Breast epithelium (tissue), 4 donors: ENCODE measurements at regions not wholly inside any gene's neighbourhood (a gene's known extent, or its start where the extent isn't known, plus 50 kb on each side); places are given as distances from the start of the nearest gene placed in this dataset.

Experiments
- DNase-seq, 2 donors: peaks; one replicate each; pipeline ENCODE4 v3.0.0-alpha.2; 2019; ENCODE audit warnings: low spot score in 2 of 2
- H3K27ac ChIP-seq, 2 donors: fragments of 200-600 bp; sonication (generic) in 1 of 2; one replicate each; pipeline ENCODE4 v1.5.1; 2016 to 2019; ENCODE audit warnings: mild to moderate bottlenecking in 1 of 2
- H3K27me3 ChIP-seq, 2 donors: fragments of 200-600 bp; sonication (generic) in 1 of 2; one replicate each; pipeline versions ENCODE4 v1.5.1 to v1.6.0; 2017 to 2019; ENCODE audit warnings: control low read depth in 1 of 2, mild to moderate bottlenecking in 1 of 2
- H3K36me3 ChIP-seq: fragments of 200-600 bp; one replicate; pipeline ENCODE4 v1.5.1; 2019
- H3K4me1 ChIP-seq, 2 donors: fragments of 200-600 bp; sonication (generic); one replicate each; pipeline ENCODE4 v1.5.1; 2016 to 2019; ENCODE audit warnings: control low read depth in 1 of 2
- H3K4me3 ChIP-seq, 3 donors: fragments of 200-600 bp; sonication (generic); 1 replicate in 2 of 3; 2 replicates in 1 of 3; pipeline ENCODE4 v1.5.1; 2016 to 2019; ENCODE audit warnings: mild to moderate bottlenecking in 3 of 3, moderate library complexity in 2 of 3
- H3K9me3 ChIP-seq, 2 donors: fragments of 200-600 bp; sonication (generic) in 1 of 2; one replicate each; pipeline ENCODE4 v1.5.1; 2016 to 2019; ENCODE audit warnings: control low read depth in 1 of 2
- CTCF ChIP-seq, 3 donors: fragments of 450-650 bp; IDR thresholded peaks; one replicate each; pipeline ENCODE4 v1.5.1; 2016 to 2017; ENCODE audit warnings: antibody characterized with exemption in 3 of 3, mild to moderate bottlenecking in 3 of 3, moderate library complexity in 3 of 3
- POLR2A ChIP-seq: fragments of 450-650 bp; IDR thresholded peaks from one replicate; pipeline ENCODE4 v1.6.1; 2016; ENCODE audit warnings: antibody characterized with exemption, mild to moderate bottlenecking, moderate library complexity
- POLR2AphosphoS5 ChIP-seq, 3 donors: sonication (generic); formaldehyde crosslinking; IDR thresholded peaks; one replicate each; pipeline ENCODE4 v1.6.1; 2017; ENCODE audit warnings: antibody characterized with exemption in 3 of 3
- intact Hi-C: fragments of 100-400 bp; cut with DNase I; formaldehyde crosslinking; loops from one replicate; pipeline ENCODE4 v1.15.1; 2023; ENCODE audit warnings: low total_unique reads

- H3K27me3 ChIP-seq = no peaks in the 10 kb centered on the region
- H3K4me1 ChIP-seq = no peaks in the 10 kb centered on the region
- no peak for DNase-seq
- no peaks in the 10 kb centered on the region for H3K9me3 ChIP-seq
- no peaks in the 10 kb centered on the region for H3K36me3 ChIP-seq
- intact Hi-C loops = no loop called here
- H3K27ac ChIP-seq = no peak overlapping the region
- no peak for TF ChIP-seq POLR2A
- TF ChIP-seq CTCF (IDR thresholded peaks at IDR 0.05) = no peak
- TF ChIP-seq POLR2AphosphoS5 (IDR thresholded peaks at IDR 0.05) = no peak
- H3K4me3 ChIP-seq = no peak overlapping the region
Measured at GRCh38 chr16:14375132-14375491, 254.9 kb downstream of the PARN start.

GRCh38 chr16:14374451-14375131, 255.5 kb downstream of the PARN start:
- Histone ChIP-seq H3K4me3 (no peak overlapping the region), H3K4me1 (no peaks in the 10 kb centered on the region), H3K36me3 (no peaks in the 10 kb centered on the region), H3K27ac (no peak overlapping the region), H3K27me3 (no peaks in the 10 kb centered on the region), H3K9me3 (no peaks in the 10 kb centered on the region)
- no peak for DNase-seq
- TF ChIP-seq POLR2AphosphoS5 (IDR thresholded peaks at IDR 0.05) = no peak
- no peak for TF ChIP-seq POLR2A
- no peak for TF ChIP-seq CTCF (IDR thresholded peaks at IDR 0.05)
- intact Hi-C loops = loop anchor here (5.0 kb wide), 1 partner anchor 1047 kb away; no protein-coding TSS in a partner anchor

GRCh38 chr16:14373896-14374295, 256.2 kb downstream of the PARN start:
- no peak for DNase-seq
- intact Hi-C loops = loop anchor here (5.0 kb wide), 1 partner anchor 1047 kb away; no protein-coding TSS in a partner anchor
- Histone ChIP-seq H3K27ac (no peak overlapping the region), H3K4me1 (no peaks in the 10 kb centered on the region), H3K36me3 (no peaks in the 10 kb centered on the region), H3K27me3 (no peaks in the 10 kb centered on the region), H3K4me3 (no peak overlapping the region), H3K9me3 (no peaks in the 10 kb centered on the region)
- TF ChIP-seq CTCF (IDR thresholded peaks at IDR 0.05) = no peak
- TF ChIP-seq POLR2AphosphoS5 (IDR thresholded peaks at IDR 0.05) = no peak
- no peak for TF ChIP-seq POLR2A

GRCh38 chr16:14373406-14373805, 256.7 kb downstream of the PARN start:
- Histone ChIP-seq H3K27ac (no peak overlapping the region), H3K27me3 (no peaks in the 10 kb centered on the region), H3K36me3 (no peaks in the 10 kb centered on the region), H3K4me1 (no peaks in the 10 kb centered on the region), H3K4me3 (no peak overlapping the region), H3K9me3 (no peaks in the 10 kb centered on the region)
- TF ChIP-seq POLR2AphosphoS5 (IDR thresholded peaks at IDR 0.05) (no peak), POLR2A (no peak), CTCF (IDR thresholded peaks at IDR 0.05) (no peak)
- intact Hi-C loops = loop anchor here (5.0 kb wide), 1 partner anchor 1046 kb away; no protein-coding TSS in a partner anchor
- DNase-seq = no peak

- Histone ChIP-seq H3K27me3 (no peaks in the 10 kb centered on the region), H3K4me1 (no peaks in the 10 kb centered on the region), H3K4me3 (no peak overlapping the region), H3K9me3 (no peaks in the 10 kb centered on the region), H3K27ac (no peak overlapping the region), H3K36me3 (no peaks in the 10 kb centered on the region)
- no peak for DNase-seq
- no peak for TF ChIP-seq POLR2AphosphoS5 (IDR thresholded peaks at IDR 0.05)
- no peak for TF ChIP-seq CTCF (IDR thresholded peaks at IDR 0.05)
- TF ChIP-seq POLR2A = no peak
- intact Hi-C loops = loop anchor here (5.0 kb wide), 1 partner anchor 1045 kb away; no protein-coding TSS in a partner anchor
Measured at GRCh38 chr16:14372471-14372870, 257.6 kb downstream of the PARN start.
